Activated CD8-positive, alpha-beta memory T cell treated with anti-CD3 and anti-CD28 coated beads for 36 hours (primary cell): ENCODE measurements at regions not wholly inside any gene's neighbourhood (a gene's known extent, or its start where the extent isn't known, plus 50 kb on each side); places are given as distances from the start of the nearest gene placed in this dataset.

Source experiments
- CTCF ChIA-PET: fragments of 350-600 bp; sonication (Branson Sonifier 250); formaldehyde crosslinking; loops from one replicate; lab custom pipeline; 2021; ENCODE audit warnings: antibody characterized with exemption; lab: Charles Lee
- POLR2A ChIA-PET: fragments of 350-600 bp; sonication (Branson Sonifier 250); formaldehyde crosslinking; loops from one replicate; lab custom pipeline; 2021; ENCODE audit warnings: antibody characterized with exemption; lab: Charles Lee

DNA sequence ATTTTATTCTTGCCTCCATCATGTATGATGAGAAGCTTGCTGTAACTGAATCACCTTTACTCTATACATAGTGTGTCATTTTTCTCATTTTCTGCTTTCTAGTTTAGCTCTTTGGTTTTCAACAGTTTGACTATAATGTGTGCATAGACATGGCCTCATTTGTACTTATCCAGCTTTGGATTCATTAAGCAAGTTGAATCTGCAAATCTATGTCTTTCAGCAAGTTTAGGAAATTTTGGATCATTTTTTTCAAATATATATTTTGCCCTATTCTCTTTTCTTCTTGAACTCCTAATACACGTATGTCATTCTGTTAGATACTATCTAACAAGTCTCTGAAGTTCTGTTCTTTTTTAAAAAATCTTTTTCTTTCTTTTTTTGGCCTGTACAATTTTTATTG is 57.8 kb downstream of the PRLHR start:
- ChIA-PET POLR2A (no interaction called here), CTCF (no interaction called here)

- POLR2A ChIA-PET: no interaction called here
- CTCF ChIA-PET: no interaction called here
Measured at GRCh38 chr10:118534136-118534535, 61.3 kb downstream of the PRLHR start.

- CTCF ChIA-PET: no interaction called here
- POLR2A ChIA-PET: no interaction called here
Measured at GRCh38 chr10:118531105-118531852, 64.2 kb downstream of the PRLHR start.

DNA sequence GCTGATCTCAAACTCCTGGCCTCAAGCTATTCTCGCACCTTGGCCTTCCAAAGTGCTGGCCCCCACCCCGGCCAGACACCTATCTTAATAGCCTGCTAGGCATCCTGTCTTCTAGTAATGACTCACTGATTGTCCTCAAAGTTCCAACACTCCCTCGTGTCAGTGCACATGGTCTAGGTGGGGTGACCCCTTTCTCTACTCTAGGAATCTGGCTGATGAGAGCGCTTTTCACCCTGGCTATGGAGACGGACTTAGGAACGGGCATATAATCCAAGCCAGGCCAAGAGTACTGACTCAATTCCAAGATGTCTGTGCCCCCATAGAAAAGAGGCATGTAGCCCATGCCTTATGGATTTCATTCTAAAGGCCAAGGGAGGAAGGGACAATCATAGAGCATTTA is 67.0 kb downstream of the PRLHR start:
- POLR2A ChIA-PET: no interaction called here
- CTCF ChIA-PET: no interaction called here

DNA sequence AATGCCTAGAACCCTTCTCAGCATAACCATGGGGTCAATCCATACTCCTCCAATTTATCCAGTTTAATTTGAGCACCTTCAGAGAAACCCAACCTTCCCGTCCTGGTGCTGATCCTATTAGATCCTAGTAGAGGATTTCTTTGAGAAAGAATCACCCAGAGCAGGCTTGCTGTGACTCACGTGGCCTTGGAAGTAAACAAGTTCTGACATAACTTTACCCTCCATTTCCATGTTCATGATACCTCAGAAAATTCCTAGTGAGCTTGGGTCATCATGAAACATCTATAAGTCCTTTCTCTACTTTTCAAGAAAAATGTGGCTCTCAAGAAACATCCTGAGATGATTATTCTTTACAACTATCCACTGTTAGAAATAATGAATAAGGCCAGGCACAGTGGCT is 71.7 kb downstream of the PRLHR start:
- CTCF ChIA-PET: interaction anchor here (1.1 kb wide), 1 partner anchor 13 kb away, joined by 3 read pairs; no protein-coding TSS in a partner anchor

GRCh38 chr10:118522791-118523498 is 72.5 kb downstream of the PRLHR start:
- ChIA-PET CTCF (interaction anchor here (0.6 kb wide), 1 partner anchor 130 kb away, joined by 3 read pairs; no protein-coding TSS in a partner anchor), POLR2A (no interaction called here)

More for the DNA sequence above, 71.7 kb downstream of the PRLHR start:
- POLR2A ChIA-PET: no interaction called here

- ChIA-PET POLR2A (no interaction called here), CTCF (no interaction called here)
Measured at GRCh38 chr10:118521415-118522117, 73.9 kb downstream of the PRLHR start.

- POLR2A ChIA-PET: no interaction called here
Measured at GRCh38 chr10:118520116-118520742, 75.2 kb downstream of the PRLHR start.

DNA sequence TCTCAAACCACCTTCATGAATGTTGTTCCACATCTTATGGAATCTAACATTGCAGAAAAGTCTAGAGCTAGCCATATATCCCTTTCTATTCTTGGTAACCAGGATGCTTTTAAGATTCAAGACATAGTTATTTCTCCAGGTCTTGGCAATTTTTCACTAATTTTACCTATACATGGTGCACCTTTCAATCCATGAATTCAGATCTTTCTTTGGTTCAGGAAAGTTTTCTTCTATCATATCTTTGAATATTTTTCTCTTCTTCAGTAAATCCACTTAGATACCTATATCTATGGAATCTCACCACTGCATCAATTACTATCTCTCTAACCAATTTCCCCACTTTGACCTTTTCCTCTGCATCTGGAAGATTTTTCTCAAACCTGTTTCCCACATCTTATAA is 77.4 kb downstream of the PRLHR start:
- CTCF ChIA-PET: no interaction called here
- POLR2A ChIA-PET: no interaction called here

More at GRCh38 chr10:118520116-118520742, 75.2 kb downstream of the PRLHR start:
- CTCF ChIA-PET: no interaction called here

DNA sequence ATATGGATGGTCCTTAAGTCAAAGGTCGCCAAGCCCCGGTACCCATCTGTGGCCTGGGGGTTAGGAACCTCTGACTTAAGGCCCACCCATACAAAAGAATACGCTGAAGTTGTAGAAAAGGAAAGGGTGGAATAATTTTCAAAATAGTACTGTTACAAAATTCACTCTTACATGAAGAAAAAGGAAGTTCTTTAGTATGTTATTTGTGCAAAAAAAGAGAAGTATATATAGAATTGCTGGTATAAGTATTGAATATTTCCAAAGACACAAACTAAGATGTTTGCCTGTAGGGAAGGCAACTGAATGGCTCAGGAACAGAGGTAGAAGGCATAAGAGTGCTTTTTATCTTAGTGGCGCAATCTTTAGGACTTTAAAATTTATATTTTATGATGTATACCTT is 78.7 kb downstream of the PRLHR start:
- CTCF ChIA-PET: no interaction called here
- POLR2A ChIA-PET: no interaction called here

DNA sequence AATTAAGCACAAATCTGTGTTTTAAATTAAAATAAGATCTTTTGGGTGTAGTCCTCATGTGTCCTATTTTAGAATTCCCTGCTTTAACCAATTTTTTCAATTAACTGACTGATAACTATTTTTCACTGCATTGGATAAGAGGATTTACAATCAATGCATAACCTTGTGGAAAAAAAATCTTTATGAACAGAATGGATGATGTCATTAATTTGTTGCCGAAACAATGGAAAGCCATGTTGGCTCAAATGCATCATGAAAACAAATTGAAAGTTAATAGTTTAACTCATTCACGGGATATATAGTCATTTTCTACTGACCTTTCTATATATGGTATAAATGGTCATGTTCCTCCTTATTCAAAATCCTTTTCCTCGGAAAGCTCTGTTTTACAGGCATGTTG is 82.3 kb downstream of the PRLHR start:
- POLR2A ChIA-PET: no interaction called here
- CTCF ChIA-PET: no interaction called here

DNA sequence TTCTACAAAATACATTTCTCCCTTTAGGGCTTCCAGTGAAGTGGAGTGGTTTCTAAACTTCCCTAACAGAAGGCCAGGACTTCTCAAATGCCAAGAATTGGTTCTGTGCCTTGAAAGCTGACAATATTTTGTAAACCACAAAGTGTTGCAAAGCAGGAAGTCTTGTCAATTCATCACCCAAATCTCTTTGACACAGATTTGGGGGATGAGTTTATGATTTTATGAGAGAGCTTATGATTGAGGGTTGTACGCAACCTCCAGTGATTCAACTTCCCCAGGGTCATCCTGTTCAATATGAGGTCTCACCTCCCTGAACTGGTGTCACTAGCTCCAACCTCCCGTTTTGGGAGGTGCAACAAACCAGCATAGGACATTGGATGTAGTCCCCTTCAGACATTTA is 83.7 kb downstream of the PRLHR start:
- ChIA-PET CTCF (no interaction called here), POLR2A (no interaction called here)

- ChIA-PET POLR2A (no interaction called here), CTCF (interaction anchor here (0.7 kb wide), 1 partner anchor 226 kb away, joined by 3 read pairs; no protein-coding TSS in a partner anchor)
Measured at GRCh38 chr10:118508863-118509262, 86.6 kb downstream of the PRLHR start.

GRCh38 chr10:118508355-118508754 is 87.1 kb downstream of the PRLHR start:
- ChIA-PET POLR2A (no interaction called here), CTCF (interaction anchor here (0.7 kb wide), 1 partner anchor 227 kb away, joined by 3 read pairs; no protein-coding TSS in a partner anchor)

DNA sequence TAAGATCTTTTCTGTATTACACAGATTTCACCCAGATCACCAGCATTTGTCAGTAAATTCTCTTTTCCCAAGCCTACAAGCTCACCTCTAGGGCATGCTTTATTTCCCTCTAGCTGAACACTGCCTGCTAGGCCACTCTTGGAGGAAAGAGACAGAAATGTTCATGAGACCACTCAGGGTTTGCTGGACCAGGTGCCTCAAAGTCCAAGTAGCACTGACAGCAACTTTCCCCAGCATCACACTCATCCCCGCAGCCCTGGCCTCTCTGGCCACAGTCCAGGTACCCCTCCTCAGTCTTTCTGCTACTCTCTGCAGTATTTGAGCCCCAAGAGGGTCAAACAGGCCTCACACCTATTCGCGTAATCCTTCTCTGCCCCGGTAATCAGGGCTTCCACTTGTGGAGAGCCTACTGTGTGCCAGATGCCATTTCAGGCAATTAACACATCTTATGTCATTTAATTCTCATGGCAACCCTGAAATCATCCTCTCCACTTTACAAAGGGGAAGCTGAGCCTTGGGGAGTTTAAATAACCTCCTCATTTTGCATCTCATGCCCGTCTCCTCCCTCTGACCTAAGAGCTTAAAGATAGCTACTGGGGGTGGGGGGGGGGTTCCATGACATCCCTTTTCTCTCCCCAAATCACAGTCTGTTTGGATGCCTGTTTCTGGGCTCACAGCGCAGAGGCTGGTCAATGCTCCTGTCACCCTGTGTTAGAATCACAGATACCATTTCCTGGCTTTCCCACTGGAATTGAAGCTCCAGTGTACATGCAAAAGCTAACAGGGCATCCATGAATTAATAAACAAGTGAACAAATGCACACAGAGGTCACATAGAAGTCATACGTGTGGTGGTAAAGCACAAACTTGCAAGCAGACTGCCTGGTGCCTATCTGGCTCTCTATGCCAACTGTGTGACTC is 88.5 kb downstream of the PRLHR start:
- POLR2A ChIA-PET: no interaction called here

GRCh38 chr10:118505363-118505762 is 90.1 kb downstream of the PRLHR start:
- POLR2A ChIA-PET: no interaction called here
- CTCF ChIA-PET: no interaction called here

More for the DNA sequence above, 88.5 kb downstream of the PRLHR start:
- CTCF ChIA-PET: no interaction called here

DNA sequence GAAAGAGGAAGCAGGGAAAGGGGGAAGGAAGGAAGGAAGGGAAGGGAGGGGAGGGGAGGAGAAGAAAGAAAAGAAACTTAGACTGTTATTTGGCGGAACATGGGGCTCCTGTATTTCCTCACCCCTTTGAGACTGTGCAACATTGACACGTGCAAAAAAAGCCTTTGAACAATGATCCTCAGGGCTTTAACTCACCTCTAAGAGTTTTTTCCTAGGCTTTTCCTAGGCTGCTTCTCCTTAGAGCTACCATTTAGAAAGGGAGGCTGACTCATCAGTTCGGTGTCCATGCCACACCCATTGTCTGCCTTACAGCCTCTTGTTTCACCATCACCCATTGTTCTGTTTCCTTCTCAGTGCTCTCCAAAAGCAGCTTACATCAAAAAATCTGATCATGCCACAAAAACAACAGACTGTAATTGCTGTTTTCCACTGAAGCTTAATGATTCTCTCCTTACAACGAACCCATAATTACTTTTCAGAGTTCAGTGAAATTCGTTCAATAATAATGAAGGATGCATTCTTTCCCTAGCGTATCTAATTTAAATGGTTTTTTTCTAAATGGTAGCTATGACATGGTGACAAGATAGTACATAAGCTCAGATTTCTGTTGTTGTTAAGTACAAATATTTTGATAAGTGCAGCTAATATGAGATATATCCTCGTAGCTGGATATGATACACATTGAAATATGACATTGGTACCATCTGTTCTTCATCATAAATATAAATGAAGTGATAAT is 90.8 kb downstream of the PRLHR start:
- ChIA-PET CTCF (no interaction called here), POLR2A (no interaction called here)

GRCh38 chr10:118504044-118504443 is 91.4 kb downstream of the PRLHR start:
- ChIA-PET CTCF (no interaction called here), POLR2A (no interaction called here)
